ENCODE measurements at regions not wholly inside any gene's neighbourhood (a gene's known extent, or its start where the extent isn't known, plus 50 kb on each side); places are given as distances from the start of the nearest gene placed in this dataset.

DNA sequence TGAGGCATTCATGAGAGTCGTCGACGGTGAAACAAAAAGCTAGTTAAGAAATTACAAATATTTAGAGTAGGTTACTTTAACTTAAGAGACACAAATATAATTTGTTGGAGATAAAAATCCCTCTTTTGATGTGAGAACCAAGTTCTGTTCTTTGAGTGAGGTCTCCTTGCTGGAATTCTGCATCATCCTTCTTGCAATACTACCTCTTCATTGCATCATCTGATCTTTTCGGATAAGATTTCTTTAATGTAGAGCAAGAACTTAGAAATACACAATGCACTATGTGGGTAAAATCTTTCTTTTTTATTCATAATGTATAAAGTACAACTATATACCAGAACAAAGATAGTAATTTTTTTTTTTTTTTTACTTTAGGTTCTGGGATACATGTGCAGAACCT lies 118.4 kb downstream of the ARL4C start:
- H3K27ac ChIP-seq = no peak overlapping the region
- no peak overlapping the region for H3K4me3 ChIP-seq
- DNase-seq = no peak
- H3K4me1 ChIP-seq = no peaks in the 10 kb centered on the region
- H3K9me3 ChIP-seq = no peaks in the 10 kb centered on the region
- TF ChIP-seq, protein P1, sequence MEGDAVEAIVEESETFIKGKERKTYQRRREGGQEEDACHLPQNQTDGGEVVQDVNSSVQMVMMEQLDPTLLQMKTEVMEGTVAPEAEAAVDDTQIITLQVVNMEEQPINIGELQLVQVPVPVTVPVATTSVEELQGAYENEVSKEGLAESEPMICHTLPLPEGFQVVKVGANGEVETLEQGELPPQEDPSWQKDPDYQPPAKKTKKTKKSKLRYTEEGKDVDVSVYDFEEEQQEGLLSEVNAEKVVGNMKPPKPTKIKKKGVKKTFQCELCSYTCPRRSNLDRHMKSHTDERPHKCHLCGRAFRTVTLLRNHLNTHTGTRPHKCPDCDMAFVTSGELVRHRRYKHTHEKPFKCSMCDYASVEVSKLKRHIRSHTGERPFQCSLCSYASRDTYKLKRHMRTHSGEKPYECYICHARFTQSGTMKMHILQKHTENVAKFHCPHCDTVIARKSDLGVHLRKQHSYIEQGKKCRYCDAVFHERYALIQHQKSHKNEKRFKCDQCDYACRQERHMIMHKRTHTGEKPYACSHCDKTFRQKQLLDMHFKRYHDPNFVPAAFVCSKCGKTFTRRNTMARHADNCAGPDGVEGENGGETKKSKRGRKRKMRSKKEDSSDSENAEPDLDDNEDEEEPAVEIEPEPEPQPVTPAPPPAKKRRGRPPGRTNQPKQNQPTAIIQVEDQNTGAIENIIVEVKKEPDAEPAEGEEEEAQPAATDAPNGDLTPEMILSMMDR (IDR thresholded peaks at IDR 0.05) = no peak
- intact Hi-C loops (cut with DNase I; ENCODE audit: low total_unique reads) = no loop called here
- H3K36me3 ChIP-seq = no peaks in the 10 kb centered on the region
- peaks cover 0 to 14% of the 10 kb centered on the region in 2 donors for H3K27me3 ChIP-seq

DNA sequence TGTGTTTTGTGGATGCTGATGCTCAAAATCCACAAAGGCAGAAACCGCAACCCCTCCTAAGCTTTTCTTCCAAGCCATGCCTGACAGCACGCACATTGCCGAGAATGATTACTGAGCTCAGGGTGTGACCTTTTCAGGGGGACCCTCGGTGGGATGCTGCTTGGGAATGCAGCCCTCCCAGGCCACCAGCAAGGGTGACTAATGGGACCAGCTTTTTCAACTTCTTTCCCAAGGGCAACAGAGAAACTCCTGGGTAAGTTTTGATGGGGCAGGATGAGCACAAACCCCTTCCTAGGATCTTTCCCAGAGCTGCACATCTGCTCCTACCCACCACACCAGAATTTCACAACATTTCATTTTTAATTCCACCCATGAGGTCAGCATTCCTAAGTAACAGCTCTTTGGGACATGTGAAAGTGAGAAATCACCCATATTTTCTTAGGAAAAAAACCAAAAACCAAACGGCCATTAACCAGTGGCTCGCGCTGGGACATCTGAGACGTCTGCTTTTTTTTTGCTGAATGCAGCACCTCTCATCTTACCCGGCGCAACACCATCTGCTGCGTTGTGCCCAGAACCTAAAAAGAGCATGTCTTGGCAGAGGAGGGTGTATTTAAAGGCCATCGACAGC lies 119.0 kb downstream of the ARL4C start:
- Histone ChIP-seq H3K4me3 (no peak overlapping the region), H3K27ac (no peak overlapping the region), H3K4me1 (no peaks in the 10 kb centered on the region), H3K27me3 (peaks cover 0 to 14% of the 10 kb centered on the region in 2 donors), H3K9me3 (no peaks in the 10 kb centered on the region), H3K36me3 (no peaks in the 10 kb centered on the region)
- DNase-seq = no peak
- TF ChIP-seq, protein P1 (IDR thresholded peaks at IDR 0.05) = no peak
- intact Hi-C loops (cut with DNase I; ENCODE audit: low total_unique reads) = no loop called here

DNA sequence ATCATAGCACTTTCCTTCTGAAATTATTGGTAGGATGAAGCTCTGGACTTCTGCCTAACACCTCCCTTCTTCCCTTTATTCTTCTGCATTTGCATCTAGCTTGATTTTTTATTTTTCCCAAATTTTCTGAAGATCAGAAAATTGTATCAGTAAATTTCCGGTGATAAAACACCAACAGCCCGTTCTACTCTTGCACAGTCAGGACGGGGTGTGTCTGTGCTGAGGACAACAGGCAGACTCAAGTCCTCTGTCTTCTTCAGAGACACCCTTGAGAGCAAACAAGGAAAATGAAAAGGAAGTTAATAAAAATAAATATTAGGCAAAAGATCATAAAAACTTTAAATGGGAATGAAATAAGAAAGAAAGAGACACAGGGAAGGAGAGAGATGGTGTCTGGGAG lies 120.7 kb downstream of the ARL4C start:
- intact Hi-C loops (cut with DNase I; ENCODE audit: low total_unique reads) = no loop called here
- H3K9me3 ChIP-seq = no peaks in the 10 kb centered on the region
- H3K4me1 ChIP-seq = no peaks in the 10 kb centered on the region
- DNase-seq = no peak
- H3K4me3 ChIP-seq = no peak overlapping the region
- no peaks in the 10 kb centered on the region for H3K36me3 ChIP-seq
- H3K27me3 ChIP-seq = peaks cover 0 to 14% of the 10 kb centered on the region in 2 donors
- no peak overlapping the region for H3K27ac ChIP-seq
- TF ChIP-seq, protein P1 (IDR thresholded peaks at IDR 0.05) = no peak

DNA sequence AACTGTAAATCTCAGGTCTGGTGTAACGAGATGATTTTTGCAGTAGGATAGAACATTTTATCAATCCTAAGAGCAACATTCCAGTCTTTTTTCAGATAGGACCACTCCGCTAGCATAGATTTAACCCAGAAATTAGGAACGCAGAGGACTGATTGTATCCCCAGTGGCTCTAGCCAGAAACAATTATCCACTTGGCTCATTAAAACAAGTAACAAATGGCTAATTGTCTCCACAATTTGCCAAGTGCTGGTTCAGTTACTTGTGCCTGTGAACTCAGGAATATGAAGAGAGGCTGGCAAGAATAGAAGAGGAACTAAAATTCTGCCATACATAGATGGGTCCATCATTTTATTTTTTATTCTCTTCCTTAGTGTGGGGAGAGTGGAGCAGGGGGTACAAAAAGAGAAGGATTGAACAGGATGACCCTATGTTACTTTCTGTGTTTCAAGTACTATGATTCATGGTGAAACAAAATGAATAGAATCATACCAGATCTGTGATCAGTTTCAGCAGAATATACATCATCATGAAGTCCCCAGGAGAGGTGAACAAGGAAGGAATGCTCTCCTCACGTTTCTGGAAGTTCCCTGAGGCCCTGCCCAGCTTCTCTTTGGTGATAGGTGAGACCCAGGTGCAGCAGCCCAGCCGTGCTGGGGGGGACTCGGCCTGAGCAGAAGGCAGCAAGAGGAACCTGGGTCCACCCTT lies 121.6 kb downstream of the ARL4C start:
- peaks cover 0 to 14% of the 10 kb centered on the region in 2 donors for H3K27me3 ChIP-seq
- no peaks in the 10 kb centered on the region for H3K9me3 ChIP-seq
- H3K36me3 ChIP-seq = no peaks in the 10 kb centered on the region
- no peak overlapping the region for H3K27ac ChIP-seq
- H3K4me1 ChIP-seq = no peaks in the 10 kb centered on the region
- intact Hi-C loops (cut with DNase I; ENCODE audit: low total_unique reads) = no loop called here
- no peak for DNase-seq
- no peak overlapping the region for H3K4me3 ChIP-seq
- TF ChIP-seq, protein P1 (IDR thresholded peaks at IDR 0.05) = no peak

DNA sequence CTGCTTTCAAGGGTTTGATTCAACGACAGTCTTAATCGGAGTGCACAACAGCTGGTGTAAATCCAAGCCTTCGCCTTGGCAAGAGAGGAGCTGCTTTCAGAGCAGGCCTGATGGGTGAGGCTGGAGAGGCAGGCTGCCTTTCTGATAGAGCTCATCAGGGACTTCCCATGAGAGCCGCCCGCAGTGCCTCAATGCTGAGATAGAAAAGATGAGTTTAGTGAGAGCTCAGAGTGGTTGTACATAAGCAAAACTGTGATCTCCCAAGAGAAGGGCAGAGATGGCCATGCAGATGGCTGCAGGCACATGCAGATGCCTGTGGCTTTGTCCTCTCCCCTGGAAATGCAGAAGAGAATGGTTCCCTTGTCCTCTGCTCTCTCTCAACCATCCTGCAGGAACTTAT lies 122.1 kb downstream of the ARL4C start:
- no peaks in the 10 kb centered on the region for H3K9me3 ChIP-seq
- H3K36me3 ChIP-seq = no peaks in the 10 kb centered on the region
- no peak for DNase-seq
- no peaks in the 10 kb centered on the region for H3K4me1 ChIP-seq
- H3K27me3 ChIP-seq = peaks cover 0 to 10% of the 10 kb centered on the region in 2 donors
- H3K27ac ChIP-seq = no peak overlapping the region
- H3K4me3 ChIP-seq = no peak overlapping the region
- TF ChIP-seq, protein P1 (IDR thresholded peaks at IDR 0.05) = no peak
- intact Hi-C loops (cut with DNase I; ENCODE audit: low total_unique reads) = no loop called here

Measured in tibial artery (tissue), 4 donors.